ENCODE measurements at regions not wholly inside any gene's neighbourhood (a gene's known extent, or its start where the extent isn't known, plus 50 kb on each side); places are given as distances from the start of the nearest gene placed in this dataset.

GRCh38 chr10:125455431-125455830 is 227.5 kb downstream of the TEX36 start:
- TF ChIP-seq POLR2A (IDR thresholded peaks at IDR 0.05) = no peak
- TF ChIP-seq, protein P1, sequence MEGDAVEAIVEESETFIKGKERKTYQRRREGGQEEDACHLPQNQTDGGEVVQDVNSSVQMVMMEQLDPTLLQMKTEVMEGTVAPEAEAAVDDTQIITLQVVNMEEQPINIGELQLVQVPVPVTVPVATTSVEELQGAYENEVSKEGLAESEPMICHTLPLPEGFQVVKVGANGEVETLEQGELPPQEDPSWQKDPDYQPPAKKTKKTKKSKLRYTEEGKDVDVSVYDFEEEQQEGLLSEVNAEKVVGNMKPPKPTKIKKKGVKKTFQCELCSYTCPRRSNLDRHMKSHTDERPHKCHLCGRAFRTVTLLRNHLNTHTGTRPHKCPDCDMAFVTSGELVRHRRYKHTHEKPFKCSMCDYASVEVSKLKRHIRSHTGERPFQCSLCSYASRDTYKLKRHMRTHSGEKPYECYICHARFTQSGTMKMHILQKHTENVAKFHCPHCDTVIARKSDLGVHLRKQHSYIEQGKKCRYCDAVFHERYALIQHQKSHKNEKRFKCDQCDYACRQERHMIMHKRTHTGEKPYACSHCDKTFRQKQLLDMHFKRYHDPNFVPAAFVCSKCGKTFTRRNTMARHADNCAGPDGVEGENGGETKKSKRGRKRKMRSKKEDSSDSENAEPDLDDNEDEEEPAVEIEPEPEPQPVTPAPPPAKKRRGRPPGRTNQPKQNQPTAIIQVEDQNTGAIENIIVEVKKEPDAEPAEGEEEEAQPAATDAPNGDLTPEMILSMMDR (IDR thresholded peaks at IDR 0.05) = no peak
